ENCODE measurements at regions not wholly inside any gene's neighbourhood (a gene's known extent, or its start where the extent isn't known, plus 50 kb on each side); places are given as distances from the start of the nearest gene placed in this dataset.

DNA sequence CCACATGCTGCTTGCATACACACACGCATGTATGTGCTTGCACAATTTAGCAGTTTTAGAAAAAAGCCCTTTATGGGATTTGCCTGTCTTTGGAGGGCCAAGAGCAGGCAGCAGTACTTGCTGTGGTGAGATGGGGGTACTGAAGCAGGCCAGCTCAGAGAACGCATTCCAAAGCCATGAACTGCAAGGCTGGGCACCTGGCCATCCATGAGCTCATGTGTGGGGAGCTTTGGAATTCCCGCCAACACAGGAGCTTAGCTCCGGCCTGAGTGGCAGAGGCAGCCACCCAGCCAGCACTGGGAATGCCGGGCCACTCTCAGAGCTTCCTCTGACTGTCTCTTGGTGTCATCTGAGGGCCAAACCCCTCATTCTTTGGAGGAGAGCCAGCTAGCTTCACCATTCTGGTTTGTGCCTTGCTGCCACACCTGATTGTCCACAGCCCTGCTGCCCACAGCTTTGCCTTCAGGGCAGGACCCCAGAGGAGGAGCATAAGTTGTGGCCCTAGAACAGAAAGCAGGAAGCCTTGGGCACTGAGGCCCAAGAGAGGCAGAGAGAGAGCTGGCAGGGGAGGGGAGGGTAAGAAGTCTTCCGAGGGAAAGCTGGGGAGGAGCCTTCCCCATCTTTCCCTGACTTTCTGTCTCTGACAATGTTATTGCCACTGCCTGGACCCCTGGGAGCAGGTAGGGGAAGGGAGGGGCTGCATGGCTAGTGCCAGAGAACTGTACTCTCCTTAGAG, 92.1 kb upstream of the POU3F1 start:
- peak; percentile 99 for DNase-seq (ENCODE audit: low read depth)

DNA sequence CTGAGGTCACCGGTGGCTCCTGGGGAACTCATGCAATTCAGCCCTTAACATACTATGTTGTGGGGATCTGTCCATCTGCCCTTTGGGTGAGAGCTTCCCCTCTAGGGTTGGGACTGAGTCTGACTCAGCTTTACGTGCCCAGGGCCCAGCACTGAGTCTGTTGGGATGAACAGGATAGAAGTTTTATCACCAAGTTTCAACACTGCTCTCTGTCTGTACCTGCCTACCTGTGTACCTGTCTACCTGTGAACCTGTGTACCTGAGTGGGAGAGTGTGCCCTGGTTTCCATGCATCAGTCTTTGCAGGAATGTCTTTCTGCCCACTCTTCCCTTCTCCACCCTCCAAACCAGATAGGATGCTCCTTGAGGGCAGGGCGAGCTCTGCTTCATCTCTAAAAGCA, 90.6 kb upstream of the POU3F1 start:
- DNase-seq (ENCODE audit: low read depth): no peak

GRCh38 chr1:38135625-38136414, 89.2 kb upstream of the POU3F1 start:
- no peak for DNase-seq (ENCODE audit: low read depth)

GRCh38 chr1:38134294-38134755, 87.7 kb upstream of the POU3F1 start:
- DNase-seq (ENCODE audit: low read depth): no peak

DNA sequence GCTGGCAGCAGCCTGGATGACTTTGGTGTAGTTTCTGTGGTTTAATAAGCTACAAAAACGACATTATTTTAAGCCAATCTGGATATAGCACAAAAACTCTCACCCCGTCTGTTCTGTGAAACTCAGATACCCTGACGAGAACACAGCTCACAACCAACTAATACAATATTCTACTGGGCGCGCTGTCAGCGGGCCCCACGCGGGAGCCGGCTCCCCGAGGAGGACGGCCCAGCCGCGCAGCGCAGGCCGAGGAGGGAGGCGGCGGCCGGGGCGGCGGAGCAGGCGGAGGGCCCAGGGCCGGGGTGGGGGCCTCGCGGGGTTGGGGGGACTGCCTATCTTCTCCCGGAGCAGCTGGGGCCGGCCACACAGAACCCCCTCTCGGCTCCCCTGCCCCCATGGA, 87.2 kb upstream of the POU3F1 start:
- no peak for DNase-seq (ENCODE audit: low read depth)

GRCh38 chr1:38133304-38133703, 86.7 kb upstream of the POU3F1 start:
- DNase-seq (ENCODE audit: low read depth): no peak

DNA sequence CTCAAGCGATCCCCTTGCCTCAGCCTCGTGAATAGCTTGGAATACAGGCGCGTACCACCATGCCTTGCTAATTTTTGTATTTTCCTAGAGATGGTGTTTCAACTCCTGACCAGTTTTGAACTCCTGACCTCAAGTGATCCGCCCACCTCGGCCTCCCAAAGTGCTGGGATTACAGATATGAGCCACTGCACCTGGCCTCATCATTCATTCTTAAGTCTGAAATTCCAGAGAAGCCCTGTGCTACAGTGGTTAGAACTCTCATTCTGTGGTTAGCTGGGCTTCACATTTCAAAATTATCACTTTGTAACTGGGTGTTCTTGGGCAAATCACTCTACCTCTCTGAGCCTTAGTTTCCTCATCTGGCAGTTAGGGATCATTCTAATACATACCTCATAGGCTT, 86.1 kb upstream of the POU3F1 start:
- peak; percentile 21 for DNase-seq (ENCODE audit: low read depth)

GRCh38 chr1:38131024-38131585, 84.5 kb upstream of the POU3F1 start:
- peak; percentile 39 for DNase-seq (ENCODE audit: low read depth)

- peak; percentile 29 for DNase-seq (ENCODE audit: low read depth)
Measured at GRCh38 chr1:38129971-38130370, 83.4 kb upstream of the POU3F1 start.

- no peak for DNase-seq (ENCODE audit: low read depth)
Measured at GRCh38 chr1:38129473-38129872, 82.9 kb upstream of the POU3F1 start.

DNA sequence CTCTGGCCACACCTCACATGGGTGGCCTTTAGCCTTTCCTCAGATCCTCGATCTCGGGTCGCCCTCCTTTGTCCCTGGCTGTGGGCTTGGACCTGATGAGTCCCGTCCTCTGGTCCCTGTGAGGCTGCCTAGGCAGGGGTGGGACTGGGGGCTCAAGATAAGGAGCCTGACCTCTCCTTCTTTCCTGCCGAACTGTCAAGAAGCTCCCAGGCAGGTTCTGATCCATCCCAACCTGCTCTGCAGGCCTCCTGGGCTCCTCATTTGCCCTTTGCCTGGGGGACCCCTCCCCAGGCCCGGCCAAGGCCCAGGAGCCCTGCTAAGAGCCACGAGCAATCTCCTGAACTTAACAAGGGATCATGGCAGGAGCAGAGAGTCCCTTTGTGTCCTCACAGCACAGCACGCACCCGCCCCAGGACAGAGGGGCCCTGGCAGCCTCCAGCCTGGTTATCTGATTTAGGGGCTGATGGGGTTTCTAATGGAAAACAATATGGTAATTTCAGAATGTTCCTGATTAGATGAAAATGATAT, 82.4 kb upstream of the POU3F1 start:
- no peak for DNase-seq (ENCODE audit: low read depth)

- no peak for DNase-seq (ENCODE audit: low read depth)
Measured at GRCh38 chr1:38128511-38128910, 81.9 kb upstream of the POU3F1 start.

GRCh38 chr1:38127428-38127827, 80.8 kb upstream of the POU3F1 start:
- DNase-seq (ENCODE audit: low read depth): peak; percentile 35

GRCh38 chr1:38126970-38127369, 80.4 kb upstream of the POU3F1 start:
- no peak for DNase-seq (ENCODE audit: low read depth)

DNA sequence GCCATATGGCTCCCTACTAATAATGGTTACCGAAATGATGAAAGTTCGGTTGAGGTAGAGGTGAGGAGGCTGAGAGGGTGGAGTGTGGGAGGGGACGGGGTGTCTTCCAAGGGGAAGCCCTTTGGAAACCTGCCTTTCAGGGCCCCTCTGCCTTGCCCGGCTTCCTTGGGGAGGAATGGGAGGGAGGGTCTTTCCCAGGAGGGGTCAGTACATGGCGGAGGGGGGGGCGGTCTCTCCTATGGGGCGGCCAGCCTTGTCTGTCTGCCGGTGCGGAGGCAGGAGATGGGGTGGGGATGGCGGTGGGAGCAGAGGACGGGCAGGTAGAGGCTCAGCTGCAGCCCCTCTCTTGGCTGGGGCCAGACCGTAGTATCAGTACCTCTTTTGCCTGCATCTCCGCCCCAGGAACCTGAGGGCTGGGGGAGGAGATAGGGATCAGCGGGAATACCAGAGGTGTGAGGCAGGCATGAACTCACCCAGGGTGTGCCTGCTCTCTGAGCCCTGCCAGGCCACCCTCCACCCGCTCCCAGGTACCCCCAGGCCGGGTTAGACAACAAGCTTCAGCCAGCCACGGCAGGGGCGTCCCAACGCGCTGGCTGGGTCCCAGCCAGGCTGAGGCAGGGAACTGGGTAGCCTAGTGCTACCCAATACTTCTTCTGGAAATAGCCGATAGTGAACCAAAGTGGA, 79.4 kb upstream of the POU3F1 start:
- peak; percentile 32 for DNase-seq (ENCODE audit: low read depth)

DNA sequence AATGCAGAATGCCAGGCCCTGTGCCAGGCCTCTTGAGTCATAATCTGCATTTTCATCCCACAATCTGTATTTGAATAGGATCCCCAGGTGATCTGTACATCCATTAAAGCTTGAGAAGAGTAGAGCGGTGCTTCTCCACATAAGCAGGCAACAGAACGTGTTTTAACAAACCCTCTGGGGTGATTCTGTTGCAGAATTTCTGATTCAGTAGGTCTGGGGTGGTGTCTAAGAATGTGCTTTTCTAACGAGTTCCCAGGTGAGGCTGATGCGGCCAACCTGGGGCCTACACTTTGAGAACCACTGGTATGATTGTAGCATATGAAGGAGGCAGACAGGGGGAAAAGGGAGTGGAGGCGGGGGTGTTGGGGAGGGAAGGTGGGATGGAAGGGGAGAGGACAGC, 78.4 kb upstream of the POU3F1 start:
- DNase-seq (ENCODE audit: low read depth): no peak

- DNase-seq (ENCODE audit: low read depth): peak; percentile 92
Measured at GRCh38 chr1:38123356-38124135, 77.0 kb upstream of the POU3F1 start.

DNA sequence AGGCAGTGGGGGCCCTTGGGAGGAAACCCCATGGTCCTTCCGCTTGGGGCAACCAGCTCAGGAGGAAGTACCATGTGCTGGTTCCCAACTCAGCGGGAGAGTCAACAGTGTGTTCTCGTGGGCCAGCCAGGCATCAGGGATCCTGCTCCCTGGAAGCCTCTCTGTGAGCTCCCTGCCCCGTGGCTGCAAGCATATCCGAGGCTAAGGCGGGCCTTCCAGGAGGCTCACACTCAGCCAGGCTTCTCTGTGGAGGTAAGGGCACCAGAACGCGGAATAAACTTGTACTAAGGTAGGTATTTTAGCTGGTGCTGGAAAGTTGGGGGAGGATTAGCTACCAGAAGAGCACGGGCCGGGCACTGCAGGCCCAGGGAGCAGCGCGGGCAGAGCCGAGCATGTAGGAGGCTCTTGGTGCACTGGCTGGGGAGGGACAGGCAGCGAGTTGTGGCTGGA, 74.7 kb upstream of the POU3F1 start:
- DNase-seq (ENCODE audit: low read depth): no peak

- DNase-seq (ENCODE audit: low read depth): no peak
Measured at GRCh38 chr1:38120552-38121230, 74.1 kb upstream of the POU3F1 start.

GRCh38 chr1:38118976-38119375, 72.4 kb upstream of the POU3F1 start:
- no peak for DNase-seq (ENCODE audit: low read depth)
